Body of pancreas (tissue), 4 donors: ENCODE measurements at regions not wholly inside any gene's neighbourhood (a gene's known extent, or its start where the extent isn't known, plus 50 kb on each side); places are given as distances from the start of the nearest gene placed in this dataset.

Experiments
- CTCF ChIP-seq, 7 experiments: fragments of 450-650 bp in 4 of 7; fragments of 200-600 bp in 3 of 7; sonication (generic) in 3 of 7; IDR thresholded peaks; one replicate each; pipeline ENCODE4 v1.5.1; 2016 to 2019; ENCODE audit warnings: antibody characterized with exemption in 7 of 7
- POLR2A ChIP-seq, 3 donors: fragments of 450-650 bp; IDR thresholded peaks; one replicate each; pipeline ENCODE4 v1.6.1; 2016; ENCODE audit warnings: antibody characterized with exemption in 3 of 3, mild to moderate bottlenecking in 2 of 3

DNA sequence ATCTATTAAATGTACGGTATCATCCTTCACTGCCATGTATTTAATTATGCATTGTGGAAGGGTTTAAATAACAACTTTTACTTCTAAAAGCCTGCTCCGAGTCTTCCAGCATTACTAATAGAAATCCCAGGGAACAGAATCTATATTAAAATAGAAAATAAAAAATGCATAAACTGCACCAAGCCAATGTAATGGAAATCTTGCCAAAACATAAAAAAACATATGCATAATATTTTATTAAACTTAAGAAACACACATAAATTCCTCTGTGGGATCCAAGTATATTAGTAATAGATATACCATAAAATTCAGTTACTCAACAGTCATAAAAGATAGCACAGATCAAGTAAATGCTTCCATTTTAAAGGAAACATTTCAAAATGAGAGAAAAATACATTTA is 175.6 kb downstream of the TDRD15 start:
- TF ChIP-seq CTCF (IDR thresholded peaks at IDR 0.05) (no peak), POLR2A (IDR thresholded peaks at IDR 0.05) (no peak)
